ENCODE measurements at regions not wholly inside any gene's neighbourhood (a gene's known extent, or its start where the extent isn't known, plus 50 kb on each side); places are given as distances from the start of the nearest gene placed in this dataset.

- intact Hi-C loops (cut with micrococcal nuclease; ENCODE audit: unreplicated experiment): no loop called here
- no TSS peak for BruUV-seq (replicated peaks)
- no peaks in the 10 kb centered on the region for H4K20me1 ChIP-seq (ENCODE audit: insufficient read depth, low read length)
- H3K4me3 ChIP-seq (ENCODE audit: low read depth, low read length, poor library complexity, severe bottlenecking): no peak overlapping the region
- H3K9me2 ChIP-seq (ENCODE audit: insufficient read depth, low read length): no peaks in the 10 kb centered on the region
- POLR2A ChIA-PET: interaction anchor here (1.2 to 1.7 kb wide), 2 partner anchors 14 to 21 kb away, joined by 3 to 4 read pairs; no protein-coding TSS in a partner anchor
- H3K9me3 ChIP-seq (ENCODE audit: low read length): no peaks in the 10 kb centered on the region
- TF ChIP-seq EZH2phosphoT487 (IDR thresholded peaks at IDR 0.05; ENCODE audit: borderline replicate concordance, low read depth, low read length): no peak
- TF ChIP-seq, protein P1, sequence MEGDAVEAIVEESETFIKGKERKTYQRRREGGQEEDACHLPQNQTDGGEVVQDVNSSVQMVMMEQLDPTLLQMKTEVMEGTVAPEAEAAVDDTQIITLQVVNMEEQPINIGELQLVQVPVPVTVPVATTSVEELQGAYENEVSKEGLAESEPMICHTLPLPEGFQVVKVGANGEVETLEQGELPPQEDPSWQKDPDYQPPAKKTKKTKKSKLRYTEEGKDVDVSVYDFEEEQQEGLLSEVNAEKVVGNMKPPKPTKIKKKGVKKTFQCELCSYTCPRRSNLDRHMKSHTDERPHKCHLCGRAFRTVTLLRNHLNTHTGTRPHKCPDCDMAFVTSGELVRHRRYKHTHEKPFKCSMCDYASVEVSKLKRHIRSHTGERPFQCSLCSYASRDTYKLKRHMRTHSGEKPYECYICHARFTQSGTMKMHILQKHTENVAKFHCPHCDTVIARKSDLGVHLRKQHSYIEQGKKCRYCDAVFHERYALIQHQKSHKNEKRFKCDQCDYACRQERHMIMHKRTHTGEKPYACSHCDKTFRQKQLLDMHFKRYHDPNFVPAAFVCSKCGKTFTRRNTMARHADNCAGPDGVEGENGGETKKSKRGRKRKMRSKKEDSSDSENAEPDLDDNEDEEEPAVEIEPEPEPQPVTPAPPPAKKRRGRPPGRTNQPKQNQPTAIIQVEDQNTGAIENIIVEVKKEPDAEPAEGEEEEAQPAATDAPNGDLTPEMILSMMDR (conservative IDR thresholded peaks at IDR 0.05; ENCODE audit: low read length): no peak
- no peaks in the 10 kb centered on the region for H3K36me3 ChIP-seq (ENCODE audit: insufficient read depth, low read length)
- H3K79me2 ChIP-seq (ENCODE audit: insufficient read depth, low read depth, low read length): no peaks in the 10 kb centered on the region
- H3K4me2 ChIP-seq (ENCODE audit: low read length): no peak overlapping the region
- no peak overlapping the region for H2AFZ ChIP-seq (ENCODE audit: low read length)
- CTCF ChIA-PET (ENCODE audit: unreplicated experiment): no interaction called here
- DNase-seq (ENCODE audit: low spot score): no peak
- no peak overlapping the region for H3K27ac ChIP-seq (ENCODE audit: low read depth, low read length, poor library complexity, severe bottlenecking)
- peaks cover 17% of the 10 kb centered on the region for H3K4me1 ChIP-seq (ENCODE audit: insufficient read depth, low read length, poor library complexity, severe bottlenecking)
Measured at GRCh38 chr6:105810105-105810921, 275.8 kb upstream of the PRDM1 start.

- Histone ChIP-seq H3K36me3 (ENCODE audit: insufficient read depth, low read length) (no peaks in the 10 kb centered on the region), H3K27ac (ENCODE audit: low read depth, low read length, poor library complexity, severe bottlenecking) (no peak overlapping the region), H3K9me2 (ENCODE audit: insufficient read depth, low read length) (no peaks in the 10 kb centered on the region), H3K4me2 (ENCODE audit: low read length) (no peak overlapping the region), H3K79me2 (ENCODE audit: insufficient read depth, low read depth, low read length) (no peaks in the 10 kb centered on the region), H2AFZ (ENCODE audit: low read length) (no peak overlapping the region), H3K4me3 (ENCODE audit: low read depth, low read length, poor library complexity, severe bottlenecking) (no peak overlapping the region), H4K20me1 (ENCODE audit: insufficient read depth, low read length) (no peaks in the 10 kb centered on the region), H3K9me3 (ENCODE audit: low read length) (no peaks in the 10 kb centered on the region), H3K4me1 (ENCODE audit: insufficient read depth, low read length, poor library complexity, severe bottlenecking) (peaks cover 7% of the 10 kb centered on the region)
- CTCF ChIA-PET (ENCODE audit: unreplicated experiment): no interaction called here
- BruUV-seq (replicated peaks): no TSS peak
- POLR2A ChIA-PET: no interaction called here
- no peak for TF ChIP-seq EZH2phosphoT487 (IDR thresholded peaks at IDR 0.05; ENCODE audit: borderline replicate concordance, low read depth, low read length)
- TF ChIP-seq, protein P1 (conservative IDR thresholded peaks at IDR 0.05; ENCODE audit: low read length): no peak
- intact Hi-C loops (cut with micrococcal nuclease; ENCODE audit: unreplicated experiment): no loop called here
- DNase-seq (ENCODE audit: low spot score): no peak
Measured at GRCh38 chr6:105808571-105808970, 277.6 kb upstream of the PRDM1 start.

- Histone ChIP-seq H3K4me2 (ENCODE audit: low read length) (no peak overlapping the region), H3K9me2 (ENCODE audit: insufficient read depth, low read length) (no peaks in the 10 kb centered on the region), H2AFZ (ENCODE audit: low read length) (no peak overlapping the region), H3K4me3 (ENCODE audit: low read depth, low read length, poor library complexity, severe bottlenecking) (no peak overlapping the region), H3K79me2 (ENCODE audit: insufficient read depth, low read depth, low read length) (no peaks in the 10 kb centered on the region), H3K36me3 (ENCODE audit: insufficient read depth, low read length) (no peaks in the 10 kb centered on the region), H4K20me1 (ENCODE audit: insufficient read depth, low read length) (no peaks in the 10 kb centered on the region), H3K27ac (ENCODE audit: low read depth, low read length, poor library complexity, severe bottlenecking) (no peak overlapping the region), H3K9me3 (ENCODE audit: low read length) (no peaks in the 10 kb centered on the region), H3K4me1 (ENCODE audit: insufficient read depth, low read length, poor library complexity, severe bottlenecking) (peaks cover 7% of the 10 kb centered on the region)
- POLR2A ChIA-PET: interaction anchor here (0.6 kb wide), 1 partner anchor 286 kb away, joined by 3 read pairs; no protein-coding TSS in a partner anchor
- CTCF ChIA-PET (ENCODE audit: unreplicated experiment): no interaction called here
- no TSS peak for BruUV-seq (replicated peaks)
- intact Hi-C loops (cut with micrococcal nuclease; ENCODE audit: unreplicated experiment): no loop called here
- no peak for DNase-seq (ENCODE audit: low spot score)
- TF ChIP-seq, protein P1 (conservative IDR thresholded peaks at IDR 0.05; ENCODE audit: low read length): no peak
- TF ChIP-seq EZH2phosphoT487 (IDR thresholded peaks at IDR 0.05; ENCODE audit: borderline replicate concordance, low read depth, low read length): no peak
Measured at GRCh38 chr6:105807905-105808304, 278.2 kb upstream of the PRDM1 start.

All from OCI-LY7 (cell line).